ENCODE measurements at regions not wholly inside any gene's neighbourhood (a gene's known extent, or its start where the extent isn't known, plus 50 kb on each side); places are given as distances from the start of the nearest gene placed in this dataset.

- TF ChIP-seq ZNF274 (IDR thresholded peaks at IDR 0.05; ENCODE audit: low read depth, low read length) = no peak
- no peak for TF ChIP-seq SUZ12 (IDR thresholded peaks at IDR 0.05; ENCODE audit: extremely low read depth, insufficient read depth, insufficient read length)
Observed at GRCh38 chr20:6502219-6502618, 265.3 kb upstream of the BMP2 start.

Measured in NT2/D1 (cell line).